Smooth muscle cell (in vitro differentiated cells): ENCODE measurements at regions not wholly inside any gene's neighbourhood (a gene's known extent, or its start where the extent isn't known, plus 50 kb on each side); places are given as distances from the start of the nearest gene placed in this dataset.

Experiments
- DNase-seq: peaks from one replicate; lab custom pipeline; 2025; ENCODE audit not compliant: unreplicated experiment; lab: John Stamatoyannopoulos, UW
- H2AFZ ChIP-seq: fragments of 200-600 bp; sonication (generic); 2 replicates; pipeline ENCODE4 v1.6.0; 2016; ENCODE audit warnings: antibody characterized with exemption, low read depth, mild to moderate bottlenecking
- H3F3A ChIP-seq: fragments of 200-600 bp; sonication (generic); 2 replicates; pipeline ENCODE4 v1.6.0; 2017; ENCODE audit warnings: antibody characterized with exemption, low read depth
- H3K27ac ChIP-seq: fragments of 200-600 bp; sonication (generic); 2 replicates; pipeline ENCODE4 v1.5.1; 2016; ENCODE audit warnings: low read depth, mild to moderate bottlenecking
- H3K27me3 ChIP-seq: fragments of 200-600 bp; sonication (generic); 2 replicates; pipeline ENCODE4 v1.6.1; 2016; ENCODE audit warnings: low read depth, mild to moderate bottlenecking
- H3K36me3 ChIP-seq: fragments of 200-600 bp; sonication (generic); 2 replicates; pipeline ENCODE4 v1.5.1; 2016; ENCODE audit warnings: low read depth
- H3K4me1 ChIP-seq: fragments of 200-600 bp; sonication (generic); 2 replicates; pipeline ENCODE4 v1.5.1; 2016; ENCODE audit warnings: low read depth
- H3K4me2 ChIP-seq: fragments of 200-600 bp; sonication (generic); 2 replicates; pipeline ENCODE4 v1.6.0; 2016; ENCODE audit warnings: mild to moderate bottlenecking
- H3K4me3 ChIP-seq: fragments of 200-600 bp; sonication (generic); 2 replicates; pipeline ENCODE4 v1.5.1; 2016; ENCODE audit warnings: mild to moderate bottlenecking
- H3K79me2 ChIP-seq: fragments of 200-600 bp; sonication (generic); 2 replicates; pipeline ENCODE4 v1.6.0; 2016; ENCODE audit warnings: low read depth, mild to moderate bottlenecking
- H3K9ac ChIP-seq: fragments of 200-600 bp; sonication (generic); 2 replicates; pipeline ENCODE4 v1.6.0; 2016; ENCODE audit warnings: low read depth
- H3K9me3 ChIP-seq: fragments of 200-600 bp; sonication (generic); replicated peaks from 2 replicates; pipeline ENCODE4 v1.5.1; 2016; ENCODE audit warnings: low read depth
- H4K20me1 ChIP-seq: fragments of 200-600 bp; sonication (generic); 2 replicates; pipeline ENCODE4 v1.6.0; 2016; ENCODE audit warnings: low read depth
- WGBS: methylation state at CpG from one replicate; pipeline ENCODE4 v1.1.7; 2016; ENCODE audit warnings: low lambda C conversion rate; 5-methylcytosine and 5-hydroxymethylcytosine counted together
- TF ChIP-seq, protein P1 (sequence below): fragments of 200-600 bp; sonication (generic); IDR thresholded peaks from 2 replicates; pipeline ENCODE4 v1.5.1; 2017; ENCODE audit warnings: borderline replicate concordance, mild to moderate bottlenecking, antibody characterized with exemption; ENCODE audit not compliant: insufficient read depth, poor library complexity, severe bottlenecking

GRCh38 chr3:117005274-117005673 lies 295.7 kb downstream of the TUSC7 start:
- H4K20me1 ChIP-seq, result no peaks in the 10 kb centered on the region
- TF ChIP-seq, protein P1, sequence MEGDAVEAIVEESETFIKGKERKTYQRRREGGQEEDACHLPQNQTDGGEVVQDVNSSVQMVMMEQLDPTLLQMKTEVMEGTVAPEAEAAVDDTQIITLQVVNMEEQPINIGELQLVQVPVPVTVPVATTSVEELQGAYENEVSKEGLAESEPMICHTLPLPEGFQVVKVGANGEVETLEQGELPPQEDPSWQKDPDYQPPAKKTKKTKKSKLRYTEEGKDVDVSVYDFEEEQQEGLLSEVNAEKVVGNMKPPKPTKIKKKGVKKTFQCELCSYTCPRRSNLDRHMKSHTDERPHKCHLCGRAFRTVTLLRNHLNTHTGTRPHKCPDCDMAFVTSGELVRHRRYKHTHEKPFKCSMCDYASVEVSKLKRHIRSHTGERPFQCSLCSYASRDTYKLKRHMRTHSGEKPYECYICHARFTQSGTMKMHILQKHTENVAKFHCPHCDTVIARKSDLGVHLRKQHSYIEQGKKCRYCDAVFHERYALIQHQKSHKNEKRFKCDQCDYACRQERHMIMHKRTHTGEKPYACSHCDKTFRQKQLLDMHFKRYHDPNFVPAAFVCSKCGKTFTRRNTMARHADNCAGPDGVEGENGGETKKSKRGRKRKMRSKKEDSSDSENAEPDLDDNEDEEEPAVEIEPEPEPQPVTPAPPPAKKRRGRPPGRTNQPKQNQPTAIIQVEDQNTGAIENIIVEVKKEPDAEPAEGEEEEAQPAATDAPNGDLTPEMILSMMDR, result no peak
- no peak overlapping the region for H2AFZ ChIP-seq

GRCh38 chr3:117005911-117006522 lies 296.4 kb downstream of the TUSC7 start:
- Histone ChIP-seq H3K9ac (no peak overlapping the region), H3K4me3 (no peak overlapping the region), H2AFZ (no peak overlapping the region), H3K79me2 (no peaks in the 10 kb centered on the region), H3K27ac (no peak overlapping the region), H3K9me3 (no peaks in the 10 kb centered on the region), H3K4me1 (no peaks in the 10 kb centered on the region), H3K36me3 (no peaks in the 10 kb centered on the region), H4K20me1 (no peaks in the 10 kb centered on the region), H3K4me2 (no peak overlapping the region), H3K27me3 (no peaks in the 10 kb centered on the region), H3F3A (no peaks in the 10 kb centered on the region)
- TF ChIP-seq, protein P1, result no peak
- WGBS, result 72% methylated on average over 2 of the region's 2 CpGs
- DNase-seq, result no peak

More at GRCh38 chr3:117005274-117005673, 295.7 kb downstream of the TUSC7 start:
- WGBS, result 80% methylated on average over 2 of the region's 2 CpGs
- Histone ChIP-seq H3K4me1 (no peaks in the 10 kb centered on the region), H3F3A (no peaks in the 10 kb centered on the region), H3K27me3 (no peaks in the 10 kb centered on the region), H3K9me3 (no peaks in the 10 kb centered on the region), H3K4me2 (no peak overlapping the region), H3K27ac (no peak overlapping the region), H3K36me3 (no peaks in the 10 kb centered on the region), H3K4me3 (no peak overlapping the region), H3K79me2 (no peaks in the 10 kb centered on the region), H3K9ac (no peak overlapping the region)
- DNase-seq, result no peak

- TF ChIP-seq, protein P1, result no peak
- no peak overlapping the region for H3K4me2 ChIP-seq
- H4K20me1 ChIP-seq, result no peaks in the 10 kb centered on the region
- H3K79me2 ChIP-seq, result no peaks in the 10 kb centered on the region
- no peaks in the 10 kb centered on the region for H3K9me3 ChIP-seq
- H3K4me3 ChIP-seq, result no peak overlapping the region
- DNase-seq, result no peak
- no peaks in the 10 kb centered on the region for H3K4me1 ChIP-seq
- no peaks in the 10 kb centered on the region for H3F3A ChIP-seq
- H3K27me3 ChIP-seq, result no peaks in the 10 kb centered on the region
- no peak overlapping the region for H3K27ac ChIP-seq
- no peaks in the 10 kb centered on the region for H3K36me3 ChIP-seq
- H3K9ac ChIP-seq, result no peak overlapping the region
- WGBS, result 75% methylated on average over 1 of the region's 1 CpG
- no peak overlapping the region for H2AFZ ChIP-seq
Measured at GRCh38 chr3:117010318-117010717, 300.7 kb downstream of the TUSC7 start.

DNA sequence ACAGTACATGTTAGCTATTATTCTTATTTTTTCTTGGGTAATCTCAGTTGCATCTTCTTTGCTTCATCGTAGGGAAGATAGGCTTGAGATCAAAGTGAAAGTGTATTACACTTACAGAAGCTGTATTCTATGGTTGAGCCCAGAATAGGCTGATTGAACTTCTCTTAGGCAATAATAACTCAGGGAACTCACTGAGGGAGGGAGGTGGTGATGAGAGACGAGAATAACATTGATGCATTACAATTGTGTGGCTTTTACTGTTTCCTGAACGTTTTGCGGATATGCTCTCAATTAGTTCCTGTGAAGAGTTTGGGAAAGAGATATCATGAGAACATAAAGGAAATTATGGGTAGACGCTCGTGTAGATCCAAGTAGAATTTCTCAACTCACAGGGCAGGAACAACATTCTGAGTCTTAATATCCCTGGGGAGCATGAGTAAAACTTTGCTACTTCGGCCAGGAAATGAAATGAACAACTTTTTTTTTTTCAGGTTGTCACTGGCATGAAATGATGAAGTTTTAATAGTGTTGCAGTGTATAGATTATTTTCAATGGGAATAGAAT lies 302.2 kb downstream of the TUSC7 start:
- H3K79me2 ChIP-seq, result no peaks in the 10 kb centered on the region
- DNase-seq, result no peak
- H3K4me2 ChIP-seq, result no peak overlapping the region
- H3K4me1 ChIP-seq, result no peaks in the 10 kb centered on the region
- TF ChIP-seq, protein P1, result no peak
- H3K9me3 ChIP-seq, result no peaks in the 10 kb centered on the region
- no peak overlapping the region for H3K4me3 ChIP-seq
- H4K20me1 ChIP-seq, result no peaks in the 10 kb centered on the region
- H3K36me3 ChIP-seq, result no peaks in the 10 kb centered on the region
- no peak overlapping the region for H2AFZ ChIP-seq
- H3K9ac ChIP-seq, result no peak overlapping the region
- WGBS, result 90% methylated on average over 7 of the region's 7 CpGs
- H3K27me3 ChIP-seq, result no peaks in the 10 kb centered on the region
- H3F3A ChIP-seq, result no peaks in the 10 kb centered on the region
- H3K27ac ChIP-seq, result no peak overlapping the region
